ENCODE measurements at regions not wholly inside any gene's neighbourhood (a gene's known extent, or its start where the extent isn't known, plus 50 kb on each side); places are given as distances from the start of the nearest gene placed in this dataset.

- TF ChIP-seq CTCF (IDR thresholded peaks at IDR 0.05) = no peak
- no peak for TF ChIP-seq POLR2A (IDR thresholded peaks at IDR 0.05)
These were observed 436.7 kb downstream of the NPIPA7 start for GRCh38 chr16:16815641-16816040.
